ENCODE measurements at regions not wholly inside any gene's neighbourhood (a gene's known extent, or its start where the extent isn't known, plus 50 kb on each side); places are given as distances from the start of the nearest gene placed in this dataset.

DNA sequence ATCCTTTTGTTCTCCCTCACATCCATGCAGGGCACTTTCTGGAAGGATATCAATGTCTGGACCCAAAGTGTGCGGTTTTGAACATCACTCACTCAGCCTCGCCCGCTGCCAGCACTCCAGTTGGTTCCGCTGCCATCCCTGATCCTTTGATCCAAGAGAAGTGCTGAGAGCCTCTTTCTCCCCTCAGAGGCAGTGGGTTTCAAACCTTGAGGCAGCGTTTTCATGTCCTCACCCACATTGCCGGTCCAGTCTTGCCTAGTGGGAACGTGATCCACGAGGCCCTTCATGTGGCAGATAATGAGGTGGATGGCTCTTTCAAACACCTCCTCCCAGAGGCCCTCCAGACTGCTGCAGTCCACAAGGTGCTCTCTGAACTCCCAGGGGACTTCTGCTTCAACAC is 122.2 kb downstream of the ACTL8 start:
- DNase-seq, result no peak

DNA sequence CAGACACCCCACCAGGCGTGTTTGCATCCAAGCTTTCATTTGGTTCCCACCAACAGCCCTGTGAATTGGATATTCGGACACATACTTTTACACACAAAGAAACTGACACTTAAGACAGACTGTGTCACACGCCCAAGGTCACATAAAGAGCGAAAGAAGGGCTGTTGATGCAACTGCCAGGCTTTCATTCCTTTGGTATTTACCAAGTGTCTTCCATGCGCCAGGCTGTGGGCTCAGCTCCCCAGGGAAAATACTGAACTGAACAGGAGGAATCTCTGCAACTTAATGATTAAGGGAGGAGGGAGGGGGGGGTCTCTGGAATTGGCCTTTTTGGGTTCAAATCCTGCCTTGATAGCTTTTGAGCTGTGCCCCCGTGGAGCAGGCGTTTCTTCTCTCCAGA is 122.8 kb downstream of the ACTL8 start:
- DNase-seq, result no peak

DNA sequence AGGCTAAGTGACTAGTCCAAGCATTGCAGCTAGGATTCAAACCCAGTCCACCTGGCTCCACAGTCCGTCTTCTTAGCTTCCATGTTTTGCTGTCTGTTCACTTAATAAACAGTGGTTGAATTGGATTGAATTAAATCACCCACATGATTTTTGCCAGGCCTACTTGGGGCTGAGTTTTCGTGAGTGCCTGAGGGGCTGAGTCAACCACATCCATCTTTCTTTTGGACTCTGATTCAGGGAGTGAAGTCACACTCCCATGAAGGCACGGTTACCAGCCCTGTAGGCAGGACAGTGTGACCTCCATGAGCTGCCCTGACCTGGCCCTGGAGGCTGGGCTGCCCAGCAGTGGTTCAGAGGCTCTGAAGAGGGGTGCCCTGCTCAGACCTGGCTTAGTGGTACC is 123.7 kb downstream of the ACTL8 start:
- no peak for DNase-seq

DNA sequence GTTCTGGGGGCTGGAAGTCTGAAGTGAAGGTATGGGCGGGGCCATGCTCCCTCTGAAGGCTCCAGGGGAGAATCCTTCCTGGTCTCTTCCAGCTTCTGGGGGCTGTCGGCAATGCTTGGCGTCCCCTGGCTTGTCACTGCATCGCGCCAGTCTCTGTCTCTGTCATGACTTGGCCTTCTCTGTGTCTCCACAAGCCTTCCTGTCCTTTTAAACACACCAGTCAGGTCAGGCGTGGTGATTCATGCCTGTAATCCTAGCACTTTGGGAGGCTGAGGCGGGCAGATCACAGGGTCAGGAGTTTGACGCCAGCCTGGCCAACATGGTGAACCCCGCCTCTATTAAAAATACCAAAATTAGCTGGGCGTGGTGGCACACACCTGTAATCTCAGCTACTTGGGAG is 125.3 kb downstream of the ACTL8 start:
- no peak for DNase-seq

DNA sequence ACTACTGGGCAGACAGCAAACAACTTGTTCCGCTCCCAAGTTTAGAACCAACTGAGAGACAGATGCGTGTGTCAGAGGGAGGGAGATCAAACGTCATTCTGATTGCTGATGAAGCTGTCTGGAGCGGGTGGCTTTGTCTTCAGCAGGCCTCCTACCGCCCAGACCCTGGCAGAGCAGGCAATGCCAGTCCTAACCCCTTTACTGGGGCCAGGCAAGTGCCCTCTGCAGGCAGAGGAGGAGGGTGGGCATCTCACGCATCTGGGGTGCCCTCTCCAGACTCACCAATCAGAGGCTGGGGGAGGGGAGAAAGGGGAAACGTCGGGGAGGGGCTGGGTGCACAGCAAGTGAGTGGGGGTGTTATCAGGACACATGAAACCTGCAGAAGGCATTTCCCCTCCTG is 126.6 kb downstream of the ACTL8 start:
- no peak for DNase-seq

DNA sequence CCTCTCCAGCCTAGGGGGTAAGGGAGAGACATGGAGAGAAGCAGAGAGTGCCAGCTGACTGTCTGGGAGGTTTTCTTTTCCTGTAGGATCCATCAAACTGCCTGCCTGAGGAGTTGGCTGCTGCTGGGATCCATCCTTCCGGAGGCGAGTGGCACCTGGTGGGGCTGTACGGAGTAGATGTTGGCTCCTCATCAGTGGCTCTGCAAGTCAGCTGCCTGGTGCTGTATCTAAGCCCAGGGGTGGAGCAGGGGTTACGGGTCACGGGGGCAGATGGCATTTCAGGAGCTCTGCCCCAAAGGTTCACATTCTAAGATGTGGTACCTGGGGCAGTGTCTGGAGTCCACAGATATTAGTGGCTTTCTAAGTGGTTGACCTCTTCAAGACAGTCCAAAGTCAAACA is 128.0 kb downstream of the ACTL8 start:
- DNase-seq, result no peak

DNA sequence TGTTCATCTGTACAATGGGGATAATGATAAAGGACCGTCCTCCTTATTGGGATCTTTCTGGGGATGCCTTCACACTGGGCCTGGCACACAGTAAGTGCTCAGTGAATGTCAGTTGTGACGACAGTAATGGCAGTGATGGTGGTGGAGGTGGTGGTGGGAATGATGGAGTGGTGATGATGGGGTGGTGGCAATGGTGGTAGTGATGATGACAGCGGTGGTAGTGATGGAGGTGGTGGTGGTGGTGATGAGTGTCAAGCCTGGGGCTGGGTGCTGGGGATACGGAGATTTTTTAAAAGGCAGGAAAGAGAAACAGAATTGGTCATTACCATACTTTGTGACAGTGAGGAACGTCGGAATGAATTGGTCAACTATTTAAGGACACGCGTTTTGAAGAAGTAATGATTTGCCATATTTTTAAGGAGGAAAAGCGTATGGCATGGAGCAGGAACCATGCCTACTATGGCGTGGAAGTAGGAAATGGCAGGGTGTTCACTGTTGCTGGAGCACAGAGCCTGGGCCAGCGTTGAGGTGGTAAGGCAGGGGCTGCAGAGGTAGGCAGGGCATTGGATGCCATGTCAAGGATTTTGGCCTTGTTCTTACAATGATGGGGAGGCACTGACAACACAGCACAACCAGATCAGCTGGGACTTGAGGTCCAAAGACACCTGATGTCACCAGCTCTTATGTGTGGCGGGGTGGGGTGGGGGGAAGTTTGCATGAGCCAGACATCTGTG is 128.7 kb downstream of the ACTL8 start:
- DNase-seq, result no peak

DNA sequence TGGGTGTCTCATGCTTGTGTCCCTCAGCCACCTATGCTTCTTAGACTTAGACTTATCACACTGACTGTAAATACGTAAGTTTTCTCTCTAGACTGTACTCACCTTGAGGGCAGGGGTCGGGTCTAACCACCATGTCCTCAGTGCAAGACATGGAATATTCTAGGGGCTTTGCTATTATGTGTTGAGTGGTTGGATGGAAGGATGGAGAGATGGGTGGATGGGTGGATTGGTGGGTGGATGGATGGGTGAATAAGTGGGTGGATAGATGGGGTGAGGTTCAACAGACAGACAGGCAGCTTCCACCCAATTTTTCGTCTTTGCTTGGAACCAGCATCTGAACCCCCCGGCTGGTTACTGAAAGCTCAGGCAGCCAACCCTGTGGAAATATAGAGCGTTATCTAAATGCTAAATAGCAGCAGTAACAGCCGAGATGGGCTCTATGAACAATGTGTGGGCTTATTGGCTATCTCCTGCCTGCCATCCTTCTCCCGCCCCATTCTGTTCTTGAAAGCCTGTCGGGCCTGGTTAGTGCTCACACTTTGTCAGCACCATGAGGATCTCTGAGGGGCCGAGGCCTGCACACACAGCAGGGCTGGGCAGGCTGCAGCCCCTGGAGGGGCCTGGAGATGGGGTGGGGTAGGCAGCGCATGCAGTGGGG is 130.7 kb downstream of the ACTL8 start:
- no peak for DNase-seq

DNA sequence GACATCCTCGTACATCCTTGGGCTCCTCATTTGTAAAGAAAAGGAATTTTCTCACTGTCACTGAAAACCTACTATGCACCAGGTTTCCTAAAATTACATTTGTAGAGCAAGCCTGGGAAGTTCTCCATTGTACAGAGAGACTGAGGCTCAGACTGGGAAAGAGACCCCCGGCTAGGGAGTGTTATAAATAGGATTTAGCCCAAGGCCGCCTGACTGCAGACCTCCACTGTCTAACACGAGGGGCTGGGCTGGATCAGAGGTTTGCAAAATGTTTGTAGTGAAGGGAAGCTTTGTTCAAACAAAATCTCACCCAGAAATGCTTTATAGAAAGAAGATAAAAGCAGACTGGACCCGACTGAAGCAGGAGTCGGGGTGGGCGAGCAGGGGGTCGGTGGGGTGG is 131.3 kb downstream of the ACTL8 start:
- no peak for DNase-seq

DNA sequence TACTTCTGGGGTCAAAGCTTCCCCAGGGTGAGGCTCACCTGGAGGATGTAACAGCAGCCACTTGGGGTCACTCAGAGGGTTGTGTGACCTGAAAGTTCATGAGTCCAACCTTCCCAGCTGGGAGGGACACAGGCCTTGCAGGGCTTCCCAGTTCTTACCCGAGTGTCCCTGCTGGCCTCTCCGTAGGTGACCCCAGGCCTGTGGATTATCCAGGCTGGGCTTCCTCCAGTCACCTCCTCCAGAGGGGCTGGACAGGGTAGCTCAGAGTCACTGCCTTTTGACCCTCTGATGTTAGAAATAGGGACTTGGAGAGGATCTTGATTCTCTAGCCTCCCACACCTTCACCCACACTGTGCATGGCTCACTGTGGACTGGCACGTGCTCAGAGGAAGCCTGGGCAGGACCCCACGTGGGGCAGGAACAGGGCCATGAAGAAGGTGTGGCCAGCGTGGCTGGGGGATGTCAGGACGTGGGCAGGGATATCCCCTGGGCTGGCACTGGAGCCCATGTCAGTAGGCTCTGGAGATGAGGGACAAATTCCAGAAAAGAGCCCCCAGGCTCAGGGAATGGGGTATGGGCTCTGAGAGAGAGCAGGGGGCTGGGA is 131.8 kb downstream of the ACTL8 start:
- no peak for DNase-seq

DNA sequence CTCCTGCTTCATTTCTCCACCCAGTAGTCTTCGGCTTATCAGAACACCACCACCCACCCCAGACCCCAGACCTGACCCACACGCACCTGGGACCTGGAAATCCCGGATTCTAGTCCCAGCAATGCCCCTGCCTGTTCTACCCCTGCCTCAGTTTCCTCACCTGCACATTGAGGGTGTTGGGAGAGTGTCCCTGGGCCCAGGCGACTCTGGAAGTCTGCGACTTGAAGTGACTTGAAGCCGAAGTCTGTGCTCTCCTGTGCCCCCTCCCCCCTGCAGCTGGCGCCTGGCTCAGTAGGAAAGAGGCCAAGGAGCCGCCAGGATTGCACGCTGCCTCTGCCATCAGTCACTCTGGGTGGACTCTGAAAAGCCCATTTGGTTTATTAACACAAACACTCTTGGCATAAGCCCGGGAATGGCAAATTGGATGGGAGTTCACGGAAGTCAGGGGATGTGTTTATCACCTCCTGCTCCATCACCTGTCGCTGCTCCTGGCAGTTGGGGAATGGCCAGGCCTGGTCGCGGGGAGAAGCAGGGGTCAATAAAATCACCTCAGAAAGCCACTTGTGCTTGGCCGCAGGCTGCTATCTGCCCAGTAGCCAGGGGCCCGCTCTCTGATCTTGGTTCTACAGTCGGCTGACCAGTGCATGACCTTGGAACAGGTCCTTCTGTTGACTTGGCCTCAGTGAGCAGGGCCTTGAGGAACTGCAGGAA is 132.7 kb downstream of the ACTL8 start:
- no peak for DNase-seq

DNA sequence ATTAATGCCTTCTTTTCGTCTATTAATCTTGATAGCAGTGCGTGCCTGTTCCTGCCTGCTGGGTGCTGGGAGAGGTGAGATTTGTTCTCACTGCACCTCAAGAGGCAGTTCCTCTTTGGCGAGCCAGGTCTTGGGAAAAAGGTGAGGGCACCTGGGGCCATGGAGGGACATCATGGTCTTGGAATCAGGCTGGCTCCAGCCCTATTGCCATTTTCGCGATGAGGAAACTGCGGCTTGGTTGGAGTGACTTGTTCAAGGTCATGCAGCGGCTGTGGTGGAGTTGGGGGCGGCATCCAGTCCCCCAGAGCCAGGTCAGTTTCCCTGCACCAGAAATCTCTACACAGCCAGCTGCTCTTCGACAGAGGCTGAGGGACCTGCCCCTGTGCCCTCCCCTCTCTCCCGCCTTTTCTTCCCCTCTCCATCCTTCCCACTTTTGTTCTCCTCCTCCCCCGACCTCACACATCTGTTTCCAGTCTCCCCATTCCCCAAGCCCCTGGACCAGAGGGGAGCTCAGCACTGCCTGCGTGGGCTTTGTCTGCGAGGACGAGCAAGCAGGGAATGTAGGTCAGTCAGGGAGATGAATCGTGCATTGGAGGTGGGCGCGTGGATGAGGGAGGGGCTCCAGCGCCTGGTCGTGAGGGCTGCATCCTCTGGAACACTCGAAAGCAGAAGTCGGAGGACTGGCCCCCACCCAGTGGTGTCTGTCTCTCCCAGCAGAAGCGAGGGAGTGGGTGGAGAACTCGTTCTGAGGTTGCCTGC is 135.1 kb downstream of the ACTL8 start:
- no peak for DNase-seq

DNA sequence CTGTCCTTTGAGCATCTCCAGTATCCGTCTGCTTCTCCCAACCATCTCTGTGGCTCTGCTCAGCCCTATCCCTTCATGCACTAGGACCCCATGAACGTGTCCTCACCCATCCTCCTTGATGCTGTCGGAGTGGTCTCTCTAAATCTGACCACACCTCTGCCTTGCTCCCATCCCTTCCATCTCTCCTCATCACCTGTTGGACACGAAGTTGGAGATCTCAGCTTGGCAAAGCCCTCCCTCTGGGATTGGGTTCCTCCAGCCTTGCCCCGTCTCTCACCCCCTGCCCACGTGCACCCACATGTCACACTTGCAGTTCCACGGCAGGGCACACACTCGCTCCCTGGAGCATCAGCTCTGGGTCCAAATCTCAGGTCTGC is 135.7 kb downstream of the ACTL8 start:
- no peak for DNase-seq

DNA sequence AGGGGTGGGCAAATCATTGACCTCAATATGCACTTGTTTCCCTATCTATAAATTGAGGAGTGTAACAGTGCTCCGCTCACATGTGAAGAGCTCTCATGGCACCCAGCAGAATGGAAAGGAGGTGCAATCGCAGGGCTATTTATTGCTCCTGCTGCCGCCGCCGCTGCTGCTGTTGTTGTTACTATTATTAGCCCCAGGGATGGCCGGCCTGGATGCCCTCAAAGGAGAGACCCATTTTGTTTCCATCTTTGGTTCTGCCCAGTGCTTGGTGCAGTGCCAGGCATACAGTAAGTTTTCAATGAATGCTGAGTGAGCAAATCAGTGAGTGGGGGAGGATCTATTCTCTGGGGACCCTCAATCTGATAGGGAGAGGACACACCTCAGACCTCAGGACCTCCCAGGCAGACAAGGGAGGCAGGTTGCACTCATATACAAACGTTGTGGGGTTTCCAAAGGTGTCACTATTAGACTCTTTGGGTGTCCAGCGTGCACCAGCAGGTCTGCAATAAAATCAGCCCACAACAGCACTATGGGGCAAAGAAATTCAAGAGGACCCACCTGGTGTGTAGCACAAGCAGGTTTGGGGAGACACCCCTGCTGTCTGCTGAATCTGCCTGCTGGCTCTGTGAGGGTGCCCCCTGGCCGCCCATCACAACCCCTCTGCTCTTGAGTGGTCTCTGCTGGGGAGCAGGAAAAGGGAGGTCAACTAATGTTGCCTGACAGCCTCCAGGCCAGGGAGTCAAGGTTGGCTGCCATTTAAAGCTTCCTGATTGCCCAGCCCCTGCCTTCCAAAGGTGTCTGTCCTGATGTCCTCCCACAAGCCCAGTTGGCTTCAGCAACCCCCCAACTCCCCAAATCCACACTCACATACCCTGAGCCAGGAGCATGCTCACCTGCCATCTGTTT is 136.3 kb downstream of the ACTL8 start:
- no peak for DNase-seq

DNA sequence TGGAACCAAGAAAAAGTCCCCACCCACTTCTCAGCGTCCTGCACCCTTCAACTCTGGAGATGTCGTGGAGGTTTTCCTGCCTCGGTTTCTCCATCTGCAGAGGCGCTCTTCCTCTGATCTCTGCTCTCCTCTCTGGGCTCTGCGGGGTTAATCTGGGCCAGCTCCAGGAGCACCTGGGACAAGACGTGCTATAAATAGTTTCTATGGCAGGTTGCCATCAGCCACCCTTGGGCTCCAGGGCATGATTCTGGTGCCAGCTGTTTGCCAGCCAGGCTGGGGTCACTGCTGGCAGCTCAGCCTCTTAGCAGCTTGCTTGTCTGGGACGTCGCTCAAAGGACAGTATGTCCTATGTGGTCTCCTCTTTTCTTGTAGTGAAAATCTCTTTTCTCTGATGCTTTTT is 137.1 kb downstream of the ACTL8 start:
- DNase-seq, result no peak

DNA sequence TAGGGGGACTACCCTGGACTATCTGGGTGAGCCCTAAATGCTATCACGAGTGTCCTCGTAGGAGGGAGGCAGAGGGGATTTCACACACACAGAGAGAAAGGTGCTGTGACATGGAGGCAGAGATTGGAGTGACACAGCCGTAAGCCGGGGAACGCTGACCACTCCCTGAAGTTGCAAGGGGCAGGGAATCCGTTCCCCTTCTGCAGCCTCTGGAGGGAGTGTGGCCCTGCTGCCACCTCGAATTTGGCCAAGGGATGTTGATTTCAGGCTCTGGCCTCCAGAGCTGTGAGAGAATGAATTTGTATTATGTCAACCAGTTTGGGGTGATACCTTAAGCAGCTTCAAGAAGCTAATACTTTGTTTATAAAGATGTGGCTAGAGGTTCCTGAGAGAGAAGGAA is 137.7 kb downstream of the ACTL8 start:
- DNase-seq, result no peak

DNA sequence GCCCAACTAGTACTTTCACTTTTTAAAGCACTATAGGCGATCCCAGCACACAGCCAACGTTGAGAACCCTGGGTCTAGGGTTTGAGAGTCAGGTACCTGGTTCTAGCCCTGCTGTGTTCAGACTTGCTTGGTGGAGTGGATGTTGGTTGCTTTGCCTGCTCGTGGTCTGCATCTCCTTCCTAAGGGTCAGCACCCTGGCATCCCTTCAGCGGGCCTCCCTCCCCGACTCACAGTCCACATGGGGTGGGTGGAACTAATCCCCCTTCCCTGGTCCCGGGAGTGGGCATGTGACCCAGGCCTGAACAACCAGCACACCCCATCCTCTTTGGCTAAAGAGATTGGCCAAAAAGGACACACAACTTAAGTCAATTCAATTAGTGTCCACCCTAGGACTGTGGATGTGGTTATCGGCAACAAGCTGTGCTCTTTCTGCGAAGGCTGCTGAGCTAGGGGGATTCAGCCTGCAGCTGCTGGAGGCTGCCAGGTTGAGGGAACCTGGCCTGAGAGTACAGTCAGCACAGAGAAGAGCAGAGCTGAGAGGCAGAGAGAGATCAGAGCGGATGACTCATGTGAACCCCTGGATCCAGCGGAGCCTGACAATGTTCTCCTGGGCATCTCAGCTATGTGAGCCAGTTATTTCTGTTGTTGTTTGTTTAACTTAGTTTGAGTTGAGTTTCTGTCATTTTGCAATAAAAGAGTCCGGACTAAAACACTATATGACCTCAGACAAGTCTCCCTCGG is 138.9 kb downstream of the ACTL8 start:
- DNase-seq, result no peak

DNA sequence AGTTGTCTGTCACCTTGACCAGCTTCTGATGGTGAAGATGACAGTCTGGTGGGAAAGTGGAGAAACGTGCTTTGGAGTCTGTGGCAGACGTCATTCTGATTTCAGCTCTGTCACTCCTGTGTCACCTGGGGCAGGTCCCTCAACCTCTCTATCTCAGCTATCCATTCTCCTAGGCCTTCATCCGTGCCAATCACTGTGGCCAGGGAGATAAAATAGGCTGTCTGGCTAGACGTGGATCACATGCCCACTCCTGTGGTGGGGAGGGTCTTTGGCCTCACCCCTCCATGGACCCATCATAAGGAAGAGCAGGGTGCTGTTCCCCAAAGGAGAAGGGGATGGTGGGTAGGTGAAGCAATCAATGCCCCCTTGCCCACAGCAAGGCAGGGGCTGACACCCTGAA is 140.3 kb downstream of the ACTL8 start:
- DNase-seq, result no peak

DNA sequence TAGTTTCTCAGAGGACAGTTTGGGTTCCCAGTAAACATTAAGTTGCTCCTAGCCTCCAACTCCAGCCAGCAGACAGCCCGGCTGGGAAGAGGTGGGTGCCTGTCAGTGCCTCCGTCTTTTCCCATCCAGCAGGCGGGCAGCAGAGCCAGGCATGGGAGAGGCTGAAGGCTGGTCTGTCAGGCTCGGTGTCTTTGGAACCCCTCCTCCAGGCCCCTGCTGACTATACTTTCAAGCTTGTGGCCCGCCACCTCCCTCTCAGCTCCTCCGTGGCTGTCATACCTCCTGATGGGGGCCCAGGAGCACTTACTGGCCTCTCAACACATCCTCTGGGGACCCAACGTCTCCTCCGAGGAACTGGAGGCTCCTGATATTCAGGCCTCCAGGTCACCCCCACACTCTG is 140.9 kb downstream of the ACTL8 start:
- no peak for DNase-seq

DNA sequence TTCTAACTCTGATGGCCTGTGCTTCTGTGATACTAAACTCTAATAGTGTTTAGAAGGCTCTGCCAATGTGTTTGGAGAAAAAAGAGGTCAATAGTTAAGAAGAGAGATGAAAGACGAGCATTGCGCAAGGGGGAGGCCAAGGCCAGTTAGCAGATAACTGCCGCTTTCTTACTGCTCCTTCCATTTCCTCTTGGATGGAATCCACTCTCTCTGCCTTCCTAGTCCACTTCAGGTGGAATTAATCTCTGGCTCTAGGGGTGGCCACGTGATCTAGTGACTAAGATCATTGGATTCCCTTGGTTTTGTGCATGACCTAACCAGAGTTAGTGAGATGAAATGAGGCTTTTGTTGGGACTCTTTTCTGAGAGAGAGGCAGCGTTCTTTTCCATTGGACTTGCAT is 148.3 kb downstream of the ACTL8 start:
- DNase-seq, result no peak

DNA sequence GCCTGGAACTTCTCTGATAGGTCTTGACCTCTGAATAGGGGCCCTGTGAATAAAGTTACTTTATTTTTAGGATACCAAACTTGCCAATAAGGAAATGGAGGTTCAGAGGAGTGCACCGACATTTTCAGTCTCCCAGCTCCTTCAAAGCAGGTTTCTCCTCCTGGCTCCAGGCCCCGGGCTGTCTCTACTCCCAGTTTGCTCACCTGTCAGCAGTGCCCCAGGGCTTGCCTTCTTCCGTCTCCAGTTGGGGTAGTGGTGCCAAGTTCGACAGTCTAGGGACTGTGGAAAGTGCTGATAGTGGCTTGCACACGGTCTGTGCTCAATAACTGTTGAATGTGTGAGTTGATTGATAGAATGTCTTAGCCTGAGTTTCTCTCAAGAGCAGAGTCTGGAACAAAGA is 149.2 kb downstream of the ACTL8 start:
- no peak for DNase-seq

Data from left kidney (tissue), 1 donor.